ENCODE measurements at regions not wholly inside any gene's neighbourhood (a gene's known extent, or its start where the extent isn't known, plus 50 kb on each side); places are given as distances from the start of the nearest gene placed in this dataset.
"Not testable (repeated sequence)": the region's sequence is repeated elsewhere in the genome, so short reads cannot be mapped to it uniquely, and the experiment has no call there.

- DNase-seq, result no peak
These were observed 63.3 kb downstream of the POU4F1 start for GRCh38 chr13:78540058-78540457.

GRCh38 chr13:78526044-78526443 is 77.3 kb downstream of the POU4F1 start:
- DNase-seq, result not testable (repeated sequence)

GRCh38 chr13:78524936-78525335 is 78.4 kb downstream of the POU4F1 start:
- no peak for DNase-seq

GRCh38 chr13:78521091-78521490 is 82.3 kb downstream of the POU4F1 start:
- no peak for DNase-seq

GRCh38 chr13:78520425-78520824 is 82.9 kb downstream of the POU4F1 start:
- no peak for DNase-seq

- DNase-seq, result not testable (repeated sequence)
These were observed 84.9 kb downstream of the POU4F1 start for GRCh38 chr13:78518482-78518881.

GRCh38 chr13:78499802-78500201 is 103.5 kb downstream of the POU4F1 start:
- no peak for DNase-seq

GRCh38 chr13:78497702-78498355 is 105.5 kb downstream of the POU4F1 start:
- DNase-seq, result no peak

- no peak for DNase-seq
These were observed 111.4 kb downstream of the POU4F1 start for GRCh38 chr13:78491978-78492377.

GRCh38 chr13:78490225-78490624 is 113.1 kb downstream of the POU4F1 start:
- DNase-seq, result not testable (repeated sequence)

- DNase-seq, result no peak
These were observed 115.6 kb downstream of the POU4F1 start for GRCh38 chr13:78487707-78488106.

GRCh38 chr13:78485803-78486202 is 117.5 kb downstream of the POU4F1 start:
- DNase-seq, result no peak

GRCh38 chr13:78478183-78478582 is 125.2 kb downstream of the POU4F1 start:
- no peak for DNase-seq

GRCh38 chr13:78476910-78477309 is 126.4 kb downstream of the POU4F1 start:
- DNase-seq, result no peak

- no peak for DNase-seq
These were observed 134.7 kb downstream of the POU4F1 start for GRCh38 chr13:78468621-78469020.

GRCh38 chr13:78465250-78465649 is 138.1 kb downstream of the POU4F1 start:
- no peak for DNase-seq

GRCh38 chr13:78460176-78460575 is 143.2 kb downstream of the POU4F1 start:
- no peak for DNase-seq

- no peak for DNase-seq
These were observed 159.5 kb downstream of the POU4F1 start for GRCh38 chr13:78443839-78444238.

- DNase-seq, result no peak
These were observed 165.6 kb downstream of the POU4F1 start for GRCh38 chr13:78437781-78438180.

GRCh38 chr13:78436311-78436710 is 167.0 kb downstream of the POU4F1 start:
- no peak for DNase-seq

GRCh38 chr13:78431328-78431727 is 172.0 kb downstream of the POU4F1 start:
- DNase-seq, result no peak

- DNase-seq, result no peak
These were observed 172.5 kb downstream of the POU4F1 start for GRCh38 chr13:78430811-78431210.

- DNase-seq, result no peak
These were observed 173.1 kb downstream of the POU4F1 start for GRCh38 chr13:78430166-78430791.

GRCh38 chr13:78428646-78429045 is 174.7 kb downstream of the POU4F1 start:
- no peak for DNase-seq

- DNase-seq, result no peak
These were observed 177.2 kb downstream of the POU4F1 start for GRCh38 chr13:78426183-78426582.
